ENCODE measurements at regions not wholly inside any gene's neighbourhood (a gene's known extent, or its start where the extent isn't known, plus 50 kb on each side); places are given as distances from the start of the nearest gene placed in this dataset.

DNA sequence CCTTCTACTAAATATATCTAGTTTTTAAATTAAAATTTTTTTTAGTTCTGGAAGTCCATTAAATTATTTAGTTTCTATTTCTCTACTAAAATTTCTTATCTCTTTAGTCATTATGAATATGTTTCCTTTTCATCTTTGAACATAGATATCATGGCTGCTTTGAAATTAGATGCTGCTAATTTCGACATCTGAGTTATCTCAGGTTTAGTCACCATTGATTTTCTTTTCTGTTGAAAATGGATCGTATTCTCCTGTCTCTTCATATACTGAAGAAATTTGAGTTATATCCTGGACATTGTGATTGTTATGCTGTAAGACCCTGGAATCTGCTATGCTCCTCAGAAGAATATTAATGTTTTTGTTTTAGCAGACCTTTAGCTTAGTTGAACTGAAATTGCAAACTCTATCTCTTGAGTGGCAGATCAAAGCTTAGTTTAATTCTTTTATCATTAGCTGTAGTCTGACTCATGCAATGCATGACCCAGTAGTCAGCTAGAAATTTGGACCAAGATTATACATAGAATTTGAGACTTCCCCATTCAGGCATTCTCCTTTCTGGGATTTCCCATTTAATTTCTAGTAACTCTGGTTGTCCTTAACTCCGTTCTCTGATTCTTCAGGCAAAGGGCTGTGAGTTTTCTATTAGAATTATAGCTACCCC, 439.8 kb upstream of the IL12A start:
- in situ Hi-C loops (cut with MboI) = no loop called here
- CTCF ChIA-PET (ENCODE audit: low intra/inter-chr PET ratio) = interaction anchor here (0.6 kb wide), 1 partner anchor 289 kb away, joined by 3 read pairs; no protein-coding TSS in a partner anchor
- WGBS (ENCODE audit: insufficient coverage, low coverage, missing lambda C conversion rate) = 0% methylated on average over 3 of the region's 3 CpGs

DNA sequence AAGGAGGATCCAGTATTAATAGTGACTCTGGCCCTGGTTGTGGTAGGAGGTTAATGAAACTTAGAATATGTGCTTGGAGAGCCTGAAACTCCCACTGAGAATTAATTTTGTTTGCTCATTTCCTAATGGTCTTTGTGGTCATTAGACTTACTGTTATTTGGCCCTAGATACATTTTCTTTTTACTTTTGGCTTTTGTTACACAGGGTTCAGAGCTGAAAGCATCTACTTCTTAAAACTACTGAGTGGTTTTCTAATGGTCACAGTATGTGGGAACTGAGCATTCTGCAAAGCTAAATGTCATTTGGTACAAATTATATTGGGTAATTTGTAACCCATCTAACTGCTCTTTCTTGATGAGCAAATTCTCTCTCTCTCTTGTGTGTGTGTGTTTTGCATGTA, 433.4 kb upstream of the IL12A start:
- DNase-seq (ENCODE audit: extremely low read depth in 1 of 4, low spot score in 3 of 4) (no peak), FAIRE-seq (no peak), ATAC-seq (no peak)
- Histone ChIP-seq H3K36me3 (ENCODE audit: control insufficient read depth, insufficient read depth, low read length) (no peaks in the 10 kb centered on the region), H4K20me1 (replicated peaks; ENCODE audit: control insufficient read depth, insufficient read depth, low read length) (no peaks in the 10 kb centered on the region), H2AFZ (ENCODE audit: low read depth, low read length) (no peak overlapping the region), H3K4me2 (ENCODE audit: insufficient read depth, low read length) (no peak overlapping the region), H3K4me3 (no peak overlapping the region), H3K4me1 (replicated peaks in 1 of 2; ENCODE audit: control insufficient read depth in 2 of 2, insufficient read depth in 2 of 2, low read length in 2 of 2) (no peaks in the 10 kb centered on the region), H3K27ac (ENCODE audit: extremely low read depth, low read depth, low read length) (no peak overlapping the region), H3K27me3 (ENCODE audit: control insufficient read depth in 2 of 2, insufficient read depth in 2 of 2, low read length in 2 of 2) (no peaks in the 10 kb centered on the region), H3K9me3 (replicated peaks; ENCODE audit: control insufficient read depth, insufficient read depth, low read depth, low read length) (no peaks in the 10 kb centered on the region), H3K9me1 (ENCODE audit: control insufficient read depth, insufficient read depth, low read length) (no peaks in the 10 kb centered on the region), H3K9ac (ENCODE audit: insufficient read depth in 1 of 2, low read depth in 2 of 2, low read length in 2 of 2) (no peak overlapping the region), H3K79me2 (ENCODE audit: control insufficient read depth, insufficient read depth, low read length) (no peaks in the 10 kb centered on the region)
- intact Hi-C loops (cut with micrococcal nuclease) = no loop called here
- ChIA-PET CTCF (ENCODE audit: low intra/inter-chr PET ratio) (no interaction called here), POLR2A (no interaction called here)
- in situ Hi-C loops (cut with MboI) = no loop called here
- no TSS peak for BruUV-seq (replicated peaks)
- no peak for TF ChIP-seq RBM22 (IDR thresholded peaks at IDR 0.05; ENCODE audit: low read depth, low read length, poor library complexity, severe bottlenecking)
- TF ChIP-seq, protein P1, sequence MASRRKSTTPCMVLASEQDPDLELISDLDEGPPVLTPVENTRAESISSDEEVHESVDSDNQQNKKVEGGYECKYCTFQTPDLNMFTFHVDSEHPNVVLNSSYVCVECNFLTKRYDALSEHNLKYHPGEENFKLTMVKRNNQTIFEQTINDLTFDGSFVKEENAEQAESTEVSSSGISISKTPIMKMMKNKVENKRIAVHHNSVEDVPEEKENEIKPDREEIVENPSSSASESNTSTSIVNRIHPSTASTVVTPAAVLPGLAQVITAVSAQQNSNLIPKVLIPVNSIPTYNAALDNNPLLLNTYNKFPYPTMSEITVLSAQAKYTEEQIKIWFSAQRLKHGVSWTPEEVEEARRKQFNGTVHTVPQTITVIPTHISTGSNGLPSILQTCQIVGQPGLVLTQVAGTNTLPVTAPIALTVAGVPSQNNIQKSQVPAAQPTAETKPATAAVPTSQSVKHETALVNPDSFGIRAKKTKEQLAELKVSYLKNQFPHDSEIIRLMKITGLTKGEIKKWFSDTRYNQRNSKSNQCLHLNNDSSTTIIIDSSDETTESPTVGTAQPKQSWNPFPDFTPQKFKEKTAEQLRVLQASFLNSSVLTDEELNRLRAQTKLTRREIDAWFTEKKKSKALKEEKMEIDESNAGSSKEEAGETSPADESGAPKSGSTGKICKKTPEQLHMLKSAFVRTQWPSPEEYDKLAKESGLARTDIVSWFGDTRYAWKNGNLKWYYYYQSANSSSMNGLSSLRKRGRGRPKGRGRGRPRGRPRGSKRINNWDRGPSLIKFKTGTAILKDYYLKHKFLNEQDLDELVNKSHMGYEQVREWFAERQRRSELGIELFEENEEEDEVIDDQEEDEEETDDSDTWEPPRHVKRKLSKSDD (conservative IDR thresholded peaks at IDR 0.05; ENCODE audit: low read length) = no peak
- TF ChIP-seq PYGO2 (tag; IDR thresholded peaks at IDR 0.05) = no peak
- no peak for TF ChIP-seq ATF1 (CRISPR knock-in tag; IDR thresholded peaks at IDR 0.05)
- no peak for TF ChIP-seq ATF1 (tag; IDR thresholded peaks at IDR 0.05)
- no peak for TF ChIP-seq POLR2AphosphoS5 (IDR thresholded peaks at IDR 0.05; ENCODE audit: control insufficient read depth, insufficient read depth, low read depth, low read length)
- TF ChIP-seq RBM25 (IDR thresholded peaks at IDR 0.05; ENCODE audit: low read depth, low read length, severe bottlenecking) = no peak
- TF ChIP-seq ZKSCAN3 (CRISPR knock-in tag; IDR thresholded peaks at IDR 0.05) = no peak
- TF ChIP-seq CEBPG (CRISPR knock-in tag; IDR thresholded peaks at IDR 0.05) = no peak
- TF ChIP-seq CEBPG (tag; conservative IDR thresholded peaks at IDR 0.05 in 1 of 2, IDR thresholded peaks at IDR 0.05 in 1 of 2) = no peak
- no peak for TF ChIP-seq TAL1 (IDR thresholded peaks at IDR 0.05)
- TF ChIP-seq BMI1 (IDR thresholded peaks at IDR 0.05; ENCODE audit: low read length) = no peak
- no peak for TF ChIP-seq KDM4B (IDR thresholded peaks at IDR 0.05; ENCODE audit: borderline replicate concordance in 2 of 2, low read depth in 1 of 2)
- no peak for TF ChIP-seq CHD4 (IDR thresholded peaks at IDR 0.05; ENCODE audit: insufficient read depth, insufficient replicate concordance, low read depth, low read length, poor library complexity, severe bottlenecking)

More for the DNA sequence above, 439.8 kb upstream of the IL12A start:
- H3K79me2 ChIP-seq (ENCODE audit: control insufficient read depth, insufficient read depth, low read length) = no peaks in the 10 kb centered on the region
- no TSS peak for BruUV-seq (replicated peaks)
- ATAC-seq = no peak
- FAIRE-seq = no peak
- H4K20me1 ChIP-seq (replicated peaks; ENCODE audit: control insufficient read depth, insufficient read depth, low read length) = no peaks in the 10 kb centered on the region
- no peak overlapping the region for H3K4me2 ChIP-seq (ENCODE audit: insufficient read depth, low read length)
- intact Hi-C loops (cut with micrococcal nuclease) = no loop called here
- no peaks in the 10 kb centered on the region for H3K9me1 ChIP-seq (ENCODE audit: control insufficient read depth, insufficient read depth, low read length)
- no peak overlapping the region for H3K9ac ChIP-seq (ENCODE audit: insufficient read depth in 1 of 2, low read depth in 2 of 2, low read length in 2 of 2)
- no peaks in the 10 kb centered on the region for H3K36me3 ChIP-seq (ENCODE audit: control insufficient read depth, insufficient read depth, low read length)
- H2AFZ ChIP-seq (ENCODE audit: low read depth, low read length) = no peak overlapping the region
- H3K9me3 ChIP-seq (replicated peaks; ENCODE audit: control insufficient read depth, insufficient read depth, low read depth, low read length) = no peaks in the 10 kb centered on the region
- H3K4me1 ChIP-seq (replicated peaks in 1 of 2; ENCODE audit: control insufficient read depth in 2 of 2, insufficient read depth in 2 of 2, low read length in 2 of 2) = no peaks in the 10 kb centered on the region
- no peak overlapping the region for H3K27ac ChIP-seq (ENCODE audit: extremely low read depth, low read depth, low read length)
- H3K27me3 ChIP-seq (ENCODE audit: control insufficient read depth in 2 of 2, insufficient read depth in 2 of 2, low read length in 2 of 2) = no peaks in the 10 kb centered on the region
- TF ChIP-seq ARNT (IDR thresholded peaks at IDR 0.05) = no peak
- no peak for TF ChIP-seq FOXP1 (CRISPR knock-in tag; IDR thresholded peaks at IDR 0.05)
- TF ChIP-seq GATA2 (CRISPR knock-in tag; IDR thresholded peaks at IDR 0.05) = no peak
- no peak for TF ChIP-seq SETDB1 (IDR thresholded peaks at IDR 0.05; ENCODE audit: low read length)
- POLR2A ChIA-PET = no interaction called here
- no peak overlapping the region for H3K4me3 ChIP-seq
- no peak for DNase-seq (ENCODE audit: extremely low read depth in 1 of 4, low spot score in 3 of 4)
